ENCODE measurements at regions not wholly inside any gene's neighbourhood (a gene's known extent, or its start where the extent isn't known, plus 50 kb on each side); places are given as distances from the start of the nearest gene placed in this dataset.

DNA sequence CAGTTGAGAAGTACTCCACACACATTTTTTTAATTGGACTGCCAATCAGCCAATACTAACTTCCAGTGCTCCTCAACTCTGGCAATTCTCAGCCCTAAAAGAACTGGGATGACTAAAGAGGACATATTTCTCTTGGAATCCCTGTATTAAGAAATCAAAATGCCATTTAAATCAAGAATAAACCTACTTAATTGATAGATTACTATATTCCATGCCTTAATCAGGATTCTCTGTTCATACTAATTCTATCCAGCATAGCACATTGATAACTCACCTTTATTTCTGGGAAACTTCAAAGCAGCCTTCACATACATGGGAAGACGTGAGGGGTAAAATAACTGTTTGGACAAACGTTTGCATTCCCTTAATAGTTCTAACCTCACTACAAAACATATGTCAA is 93.0 kb upstream of the DKK2 start:
- H3K36me3 ChIP-seq (ENCODE audit: low read depth): no peaks in the 10 kb centered on the region
- ATAC-seq (ENCODE audit: low read depth) (no peak), DNase-seq (ENCODE audit: low spot score) (no peak)
- H3K4me3 ChIP-seq (ENCODE audit: severe bottlenecking): no peak overlapping the region
- TF ChIP-seq, protein P1, sequence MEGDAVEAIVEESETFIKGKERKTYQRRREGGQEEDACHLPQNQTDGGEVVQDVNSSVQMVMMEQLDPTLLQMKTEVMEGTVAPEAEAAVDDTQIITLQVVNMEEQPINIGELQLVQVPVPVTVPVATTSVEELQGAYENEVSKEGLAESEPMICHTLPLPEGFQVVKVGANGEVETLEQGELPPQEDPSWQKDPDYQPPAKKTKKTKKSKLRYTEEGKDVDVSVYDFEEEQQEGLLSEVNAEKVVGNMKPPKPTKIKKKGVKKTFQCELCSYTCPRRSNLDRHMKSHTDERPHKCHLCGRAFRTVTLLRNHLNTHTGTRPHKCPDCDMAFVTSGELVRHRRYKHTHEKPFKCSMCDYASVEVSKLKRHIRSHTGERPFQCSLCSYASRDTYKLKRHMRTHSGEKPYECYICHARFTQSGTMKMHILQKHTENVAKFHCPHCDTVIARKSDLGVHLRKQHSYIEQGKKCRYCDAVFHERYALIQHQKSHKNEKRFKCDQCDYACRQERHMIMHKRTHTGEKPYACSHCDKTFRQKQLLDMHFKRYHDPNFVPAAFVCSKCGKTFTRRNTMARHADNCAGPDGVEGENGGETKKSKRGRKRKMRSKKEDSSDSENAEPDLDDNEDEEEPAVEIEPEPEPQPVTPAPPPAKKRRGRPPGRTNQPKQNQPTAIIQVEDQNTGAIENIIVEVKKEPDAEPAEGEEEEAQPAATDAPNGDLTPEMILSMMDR (IDR thresholded peaks at IDR 0.05; ENCODE audit: poor library complexity, severe bottlenecking): no peak
- no peak overlapping the region for H3K27ac ChIP-seq (ENCODE audit: poor library complexity, severe bottlenecking)
- no peaks in the 10 kb centered on the region for H3K27me3 ChIP-seq (ENCODE audit: insufficient read depth, poor library complexity, severe bottlenecking)
- H3K4me1 ChIP-seq (ENCODE audit: insufficient read depth, poor library complexity, severe bottlenecking): no peaks in the 10 kb centered on the region
- no peaks in the 10 kb centered on the region for H3K9me3 ChIP-seq (ENCODE audit: severe bottlenecking)

- H3K27ac ChIP-seq (ENCODE audit: poor library complexity, severe bottlenecking): no peak overlapping the region
- no peaks in the 10 kb centered on the region for H3K4me1 ChIP-seq (ENCODE audit: insufficient read depth, poor library complexity, severe bottlenecking)
- no peaks in the 10 kb centered on the region for H3K9me3 ChIP-seq (ENCODE audit: severe bottlenecking)
- H3K4me3 ChIP-seq (ENCODE audit: severe bottlenecking): no peak overlapping the region
- no peaks in the 10 kb centered on the region for H3K27me3 ChIP-seq (ENCODE audit: insufficient read depth, poor library complexity, severe bottlenecking)
- H3K36me3 ChIP-seq (ENCODE audit: low read depth): no peaks in the 10 kb centered on the region
- DNase-seq (ENCODE audit: low spot score) (no peak), ATAC-seq (ENCODE audit: low read depth) (no peak)
- TF ChIP-seq, protein P1 (IDR thresholded peaks at IDR 0.05; ENCODE audit: poor library complexity, severe bottlenecking): no peak
These were observed 92.0 kb upstream of the DKK2 start for GRCh38 chr4:107128116-107128515.

DNA sequence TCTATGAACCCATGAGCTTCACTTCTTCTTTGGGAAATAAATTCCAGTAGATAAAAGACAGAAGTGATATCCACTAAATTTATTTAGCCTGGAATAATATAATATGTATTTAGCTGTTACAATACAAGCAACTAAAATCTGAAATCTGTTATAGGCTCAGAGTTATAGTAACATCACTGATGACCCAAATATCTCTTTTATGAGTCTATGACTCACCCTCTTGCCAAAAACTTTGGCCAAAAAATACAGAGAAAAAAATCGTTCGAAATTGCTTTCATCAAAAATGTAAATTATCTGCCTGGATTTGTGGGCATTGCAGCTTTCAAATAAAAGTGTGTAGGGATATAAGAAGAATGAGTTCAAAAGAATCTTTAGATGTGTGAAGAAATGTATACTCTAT is 89.4 kb upstream of the DKK2 start:
- TF ChIP-seq, protein P1 (IDR thresholded peaks at IDR 0.05; ENCODE audit: poor library complexity, severe bottlenecking): no peak
- ATAC-seq (ENCODE audit: low read depth) (no peak), DNase-seq (ENCODE audit: low spot score) (no peak)
- Histone ChIP-seq H3K27me3 (ENCODE audit: insufficient read depth, poor library complexity, severe bottlenecking) (no peaks in the 10 kb centered on the region), H3K9me3 (ENCODE audit: severe bottlenecking) (no peaks in the 10 kb centered on the region), H3K36me3 (ENCODE audit: low read depth) (no peaks in the 10 kb centered on the region), H3K27ac (ENCODE audit: poor library complexity, severe bottlenecking) (no peak overlapping the region), H3K4me1 (ENCODE audit: insufficient read depth, poor library complexity, severe bottlenecking) (no peaks in the 10 kb centered on the region), H3K4me3 (ENCODE audit: severe bottlenecking) (no peak overlapping the region)

GRCh38 chr4:107122736-107123135 is 86.6 kb upstream of the DKK2 start:
- no peak overlapping the region for H3K4me3 ChIP-seq (ENCODE audit: severe bottlenecking)
- H3K27me3 ChIP-seq (ENCODE audit: insufficient read depth, poor library complexity, severe bottlenecking): no peaks in the 10 kb centered on the region
- no peaks in the 10 kb centered on the region for H3K9me3 ChIP-seq (ENCODE audit: severe bottlenecking)
- no peak overlapping the region for H3K27ac ChIP-seq (ENCODE audit: poor library complexity, severe bottlenecking)
- no peaks in the 10 kb centered on the region for H3K4me1 ChIP-seq (ENCODE audit: insufficient read depth, poor library complexity, severe bottlenecking)
- no peaks in the 10 kb centered on the region for H3K36me3 ChIP-seq (ENCODE audit: low read depth)
- TF ChIP-seq, protein P1 (IDR thresholded peaks at IDR 0.05; ENCODE audit: poor library complexity, severe bottlenecking): no peak
- DNase-seq (ENCODE audit: low spot score) (no peak), ATAC-seq (ENCODE audit: low read depth) (no peak)

DNA sequence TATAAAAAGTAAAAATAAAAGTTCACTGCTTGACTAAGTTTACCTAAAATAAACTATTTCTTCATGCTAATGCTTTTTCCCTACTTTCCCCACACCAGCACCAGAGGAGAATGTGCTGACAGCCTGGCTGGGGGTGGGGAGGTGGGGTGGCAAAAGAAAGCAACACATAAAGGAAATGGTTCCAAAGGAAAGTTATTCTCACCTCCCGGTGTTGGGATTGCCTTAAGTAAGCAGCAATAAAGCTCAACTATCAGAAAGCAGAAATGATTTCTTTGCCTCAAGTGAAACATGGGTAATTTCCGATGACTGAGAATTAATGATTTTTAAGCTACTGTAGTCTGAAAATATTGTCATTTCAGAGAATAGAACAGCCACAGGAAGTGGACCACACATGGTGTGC is 84.5 kb upstream of the DKK2 start:
- no peaks in the 10 kb centered on the region for H3K27me3 ChIP-seq (ENCODE audit: insufficient read depth, poor library complexity, severe bottlenecking)
- H3K27ac ChIP-seq (ENCODE audit: poor library complexity, severe bottlenecking): no peak overlapping the region
- no peak overlapping the region for H3K4me3 ChIP-seq (ENCODE audit: severe bottlenecking)
- no peaks in the 10 kb centered on the region for H3K36me3 ChIP-seq (ENCODE audit: low read depth)
- DNase-seq (ENCODE audit: low spot score) (no peak), ATAC-seq (ENCODE audit: low read depth) (no peak)
- TF ChIP-seq, protein P1 (IDR thresholded peaks at IDR 0.05; ENCODE audit: poor library complexity, severe bottlenecking): no peak
- H3K4me1 ChIP-seq (ENCODE audit: insufficient read depth, poor library complexity, severe bottlenecking): no peaks in the 10 kb centered on the region
- H3K9me3 ChIP-seq (ENCODE audit: severe bottlenecking): no peaks in the 10 kb centered on the region

Data from RWPE2 (cell line).